Astrocyte (in vitro differentiated cells and primary cell): ENCODE measurements at regions not wholly inside any gene's neighbourhood (a gene's known extent, or its start where the extent isn't known, plus 50 kb on each side); places are given as distances from the start of the nearest gene placed in this dataset.

Experiments used
- DNase-seq: peaks from one replicate; pipeline ENCODE4 v3.0.0-alpha.2; 2010; ENCODE audit warnings: low read depth
- FAIRE-seq: peaks from 2 replicates; lab custom pipeline; 2011; peaks lifted over from hg19 to GRCh38; lab: Jason Lieb, UNC
- H2AFZ ChIP-seq: 2 replicates; pipeline ENCODE4 v1.6.0; 2012; ENCODE audit warnings: low read depth, low read length, inconsistent platforms
- H3K27ac ChIP-seq: 2 replicates; pipeline ENCODE4 v1.5.1; 2011; ENCODE audit warnings: low read depth, low read length, inconsistent platforms
- H3K27me3 ChIP-seq: 2 replicates; pipeline ENCODE4 v1.6.0; 2011; ENCODE audit warnings: low read length, inconsistent platforms; ENCODE audit not compliant: insufficient read depth
- H3K36me3 ChIP-seq: 2 replicates; pipeline ENCODE4 v1.5.1; 2011; ENCODE audit warnings: low read length, inconsistent platforms; ENCODE audit not compliant: insufficient read depth
- H3K4me1 ChIP-seq: 2 replicates; pipeline ENCODE4 v1.5.1; 2011; ENCODE audit warnings: low read length, inconsistent platforms; ENCODE audit not compliant: insufficient read depth
- H3K4me2 ChIP-seq: 2 replicates; pipeline ENCODE4 v1.6.0; 2012; ENCODE audit warnings: low read length, inconsistent platforms
- H3K4me3 ChIP-seq: 2 replicates; pipeline ENCODE4 v1.5.1; 2011; ENCODE audit warnings: low read depth, mild to moderate bottlenecking, low read length, inconsistent platforms; ENCODE audit not compliant: insufficient read depth
- H3K79me2 ChIP-seq: 2 replicates; pipeline ENCODE4 v1.6.0; 2012; ENCODE audit warnings: mild to moderate bottlenecking, low read length, inconsistent platforms; ENCODE audit not compliant: insufficient read depth
- H3K9ac ChIP-seq: 2 replicates; pipeline ENCODE4 v1.6.0; 2012; ENCODE audit warnings: mild to moderate bottlenecking, low read length, inconsistent platforms
- H3K9me3 ChIP-seq: 2 replicates; pipeline ENCODE4 v1.5.1; 2012; ENCODE audit warnings: low read depth, mild to moderate bottlenecking, low read length, inconsistent platforms; ENCODE audit not compliant: insufficient read depth
- H4K20me1 ChIP-seq: 2 replicates; pipeline ENCODE4 v1.6.0; 2012; ENCODE audit warnings: low read length, inconsistent platforms; ENCODE audit not compliant: insufficient read depth
- H3K27ac Mint-ChIP-seq: one replicate; pipeline ENCODE4 v1.8.0; 2021; ENCODE audit warnings: mild to moderate bottlenecking, mixed read lengths; ENCODE audit not compliant: unreplicated experiment
- H3K27me3 Mint-ChIP-seq: one replicate; pipeline ENCODE4 v1.8.0; 2021; ENCODE audit warnings: low read depth, mixed read lengths; ENCODE audit not compliant: unreplicated experiment
- H3K36me3 Mint-ChIP-seq: one replicate; pipeline ENCODE4 v1.8.0; 2021; ENCODE audit warnings: low read depth, mixed read lengths; ENCODE audit not compliant: unreplicated experiment
- H3K4me1 Mint-ChIP-seq: one replicate; pipeline ENCODE4 v1.8.0; 2021; ENCODE audit warnings: low read depth, mixed read lengths; ENCODE audit not compliant: unreplicated experiment
- H3K4me3 Mint-ChIP-seq: one replicate; pipeline ENCODE4 v1.8.0; 2021; ENCODE audit warnings: mild to moderate bottlenecking, moderate library complexity, mixed read lengths; ENCODE audit not compliant: unreplicated experiment
- H3K9me3 Mint-ChIP-seq: one replicate; pipeline ENCODE4 v1.8.0; 2021; ENCODE audit warnings: mild to moderate bottlenecking, mixed read lengths; ENCODE audit not compliant: unreplicated experiment
- EZH2 ChIP-seq: IDR thresholded peaks from 2 replicates; pipeline ENCODE4 v1.6.1; 2012; ENCODE audit warnings: mild to moderate bottlenecking, low read length, inconsistent platforms; ENCODE audit not compliant: insufficient read depth
- TF ChIP-seq, protein P1 (sequence below): IDR thresholded peaks from 2 replicates; pipeline ENCODE4 v1.5.1; 2011; ENCODE audit warnings: low read depth, mild to moderate bottlenecking, inconsistent platforms, low read length, moderate library complexity; ENCODE audit not compliant: insufficient read depth

DNA sequence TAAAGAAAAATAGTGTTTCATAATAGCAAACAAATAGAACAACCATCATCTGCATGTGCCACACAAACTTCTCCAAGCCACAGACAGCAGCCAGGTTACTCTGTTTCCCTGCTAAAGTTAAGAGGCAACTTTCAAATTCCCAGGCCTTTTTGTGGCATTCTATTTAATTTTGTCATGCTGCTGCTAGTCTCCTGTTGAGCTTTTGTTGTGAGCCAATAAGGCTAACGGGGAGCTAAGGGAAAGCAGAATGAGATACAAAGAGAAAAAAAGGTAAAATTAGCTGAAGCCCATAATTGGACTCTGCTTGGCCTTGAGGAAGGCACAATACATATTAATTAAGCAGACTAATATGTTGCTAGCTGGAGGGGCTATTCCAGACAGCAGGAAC is 74.7 kb upstream of the GNAO1 start:
- no peak overlapping the region for H3K4me3 Mint-ChIP-seq
- Histone ChIP-seq H3K9ac (no peak overlapping the region), H3K27me3 (no peaks in the 10 kb centered on the region), H3K79me2 (no peaks in the 10 kb centered on the region), H4K20me1 (no peaks in the 10 kb centered on the region), H3K4me3 (no peak overlapping the region), H3K4me2 (no peak overlapping the region), H3K4me1 (no peaks in the 10 kb centered on the region), H2AFZ (no peak overlapping the region), H3K36me3 (no peaks in the 10 kb centered on the region), H3K9me3 (no peaks in the 10 kb centered on the region), H3K27ac (no peak overlapping the region)
- H3K27ac Mint-ChIP-seq: no peak overlapping the region
- H3K36me3 Mint-ChIP-seq: no peaks in the 10 kb centered on the region
- H3K27me3 Mint-ChIP-seq: peaks cover 15% of the 10 kb centered on the region
- H3K4me1 Mint-ChIP-seq: peaks cover 5% of the 10 kb centered on the region
- H3K9me3 Mint-ChIP-seq: no peaks in the 10 kb centered on the region
- TF ChIP-seq, protein P1, sequence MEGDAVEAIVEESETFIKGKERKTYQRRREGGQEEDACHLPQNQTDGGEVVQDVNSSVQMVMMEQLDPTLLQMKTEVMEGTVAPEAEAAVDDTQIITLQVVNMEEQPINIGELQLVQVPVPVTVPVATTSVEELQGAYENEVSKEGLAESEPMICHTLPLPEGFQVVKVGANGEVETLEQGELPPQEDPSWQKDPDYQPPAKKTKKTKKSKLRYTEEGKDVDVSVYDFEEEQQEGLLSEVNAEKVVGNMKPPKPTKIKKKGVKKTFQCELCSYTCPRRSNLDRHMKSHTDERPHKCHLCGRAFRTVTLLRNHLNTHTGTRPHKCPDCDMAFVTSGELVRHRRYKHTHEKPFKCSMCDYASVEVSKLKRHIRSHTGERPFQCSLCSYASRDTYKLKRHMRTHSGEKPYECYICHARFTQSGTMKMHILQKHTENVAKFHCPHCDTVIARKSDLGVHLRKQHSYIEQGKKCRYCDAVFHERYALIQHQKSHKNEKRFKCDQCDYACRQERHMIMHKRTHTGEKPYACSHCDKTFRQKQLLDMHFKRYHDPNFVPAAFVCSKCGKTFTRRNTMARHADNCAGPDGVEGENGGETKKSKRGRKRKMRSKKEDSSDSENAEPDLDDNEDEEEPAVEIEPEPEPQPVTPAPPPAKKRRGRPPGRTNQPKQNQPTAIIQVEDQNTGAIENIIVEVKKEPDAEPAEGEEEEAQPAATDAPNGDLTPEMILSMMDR: no peak
- TF ChIP-seq EZH2: no peak
- no peak for FAIRE-seq
- DNase-seq: no peak

DNA sequence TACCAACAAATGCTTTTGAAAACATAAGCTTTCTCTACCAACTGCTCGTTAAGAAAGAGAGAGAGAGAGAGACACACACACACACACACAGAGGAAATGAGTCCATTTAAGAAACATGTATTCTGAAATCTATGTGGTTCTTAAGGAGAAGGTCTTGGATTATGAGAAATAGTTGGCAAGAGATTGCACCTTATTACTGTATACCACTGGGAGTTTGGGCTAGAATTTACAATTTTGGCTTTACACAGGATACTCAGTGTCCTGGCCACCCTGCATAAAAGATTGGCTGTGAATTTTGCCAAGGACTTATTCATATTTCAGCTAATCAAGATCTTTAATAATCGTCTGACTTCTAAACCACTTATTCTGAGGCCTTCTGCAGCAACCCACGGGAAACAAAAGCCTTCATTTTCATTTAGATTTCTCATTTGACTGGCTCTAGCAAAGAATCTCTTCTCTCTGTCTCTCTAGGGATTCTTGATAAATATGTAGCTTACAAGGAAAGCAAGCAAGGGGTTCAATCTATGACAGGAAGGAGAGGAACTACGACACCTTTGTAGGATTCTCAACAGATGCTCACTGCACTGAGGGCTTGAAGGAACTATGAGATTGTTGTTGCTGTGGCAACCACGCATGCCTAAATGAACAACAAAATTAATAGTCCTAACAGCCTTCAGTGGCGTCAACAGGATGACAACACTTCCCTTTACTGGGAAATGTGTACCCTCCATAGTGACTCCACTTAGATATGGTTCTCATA is 75.3 kb upstream of the GNAO1 start:
- H3K27ac Mint-ChIP-seq: no peak overlapping the region

More for the DNA sequence above, 75.3 kb upstream of the GNAO1 start:
- Histone ChIP-seq H2AFZ (no peak overlapping the region), H3K4me3 (no peak overlapping the region), H3K27ac (no peak overlapping the region), H3K9me3 (no peaks in the 10 kb centered on the region), H3K27me3 (no peaks in the 10 kb centered on the region), H3K4me2 (no peak overlapping the region), H3K79me2 (no peaks in the 10 kb centered on the region), H4K20me1 (no peaks in the 10 kb centered on the region), H3K9ac (no peak overlapping the region), H3K4me1 (no peaks in the 10 kb centered on the region), H3K36me3 (no peaks in the 10 kb centered on the region)
- no peak for TF ChIP-seq EZH2
- TF ChIP-seq, protein P1: no peak
- H3K9me3 Mint-ChIP-seq: no peaks in the 10 kb centered on the region
- no peak overlapping the region for H3K4me3 Mint-ChIP-seq
- peaks cover 15% of the 10 kb centered on the region for H3K27me3 Mint-ChIP-seq
- FAIRE-seq: no peak
- no peak for DNase-seq
- no peaks in the 10 kb centered on the region for H3K36me3 Mint-ChIP-seq
- peaks cover 5% of the 10 kb centered on the region for H3K4me1 Mint-ChIP-seq
